ENCODE measurements at regions not wholly inside any gene's neighbourhood (a gene's known extent, or its start where the extent isn't known, plus 50 kb on each side); places are given as distances from the start of the nearest gene placed in this dataset.
A peak's percentile ranks its signal among the peaks of the same experiment; 100 is the strongest.

DNA sequence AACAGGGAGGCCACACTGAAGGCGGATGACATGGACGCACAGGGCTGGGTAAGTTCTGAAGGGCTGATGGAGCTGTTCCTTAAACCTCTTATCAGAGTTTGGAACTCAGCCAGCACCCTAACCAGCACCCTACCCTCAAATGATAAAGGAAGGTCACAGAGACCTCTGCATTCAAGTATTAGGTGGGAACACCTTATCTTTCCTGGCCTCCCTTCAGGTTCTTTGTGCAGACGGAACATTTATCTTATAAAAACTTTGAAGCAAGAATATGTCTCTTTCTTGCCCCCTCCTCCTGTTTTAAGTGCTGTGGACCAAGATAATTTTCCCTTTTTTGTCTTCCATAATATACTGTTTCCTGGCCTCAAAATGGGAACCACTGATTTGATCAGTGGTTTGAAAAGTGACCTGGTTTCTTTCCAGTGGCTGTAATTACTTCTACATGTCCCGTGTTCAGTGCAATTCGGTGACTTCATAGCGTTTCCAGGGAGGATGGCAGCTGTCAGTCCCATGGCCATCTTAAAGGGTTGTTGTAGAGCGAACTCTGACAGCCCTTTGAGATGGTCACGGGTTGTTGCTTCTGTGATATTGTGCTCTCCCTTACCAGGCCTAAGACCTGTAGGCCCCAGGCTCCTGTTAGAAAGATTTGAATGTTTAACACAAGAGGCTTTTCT is 213.2 kb upstream of the MYLIP start:
- Histone ChIP-seq H3K4me1 (ENCODE audit: control insufficient read depth, insufficient read depth, low read depth, low read length) (peaks cover 2% of the 10 kb centered on the region), H2BK5ac (ENCODE audit: low read depth, low read length, poor library complexity, severe bottlenecking) (peak overlapping the region; percentile 19), H3K79me1 (replicated peaks; ENCODE audit: low read length, poor library complexity, severe bottlenecking) (no peaks in the 10 kb centered on the region), H3K18ac (ENCODE audit: low read depth in 1 of 2, low read length in 2 of 2) (peak overlapping the region; percentile 37 to 63), H4K91ac (ENCODE audit: low read length) (no peak overlapping the region), H3K4ac (ENCODE audit: low read depth in 1 of 2, low read length in 2 of 2) (peak overlapping the region in 1 of 2 experiments; percentile 4), H2BK12ac (ENCODE audit: low read length in 2 of 2) (peak overlapping the region; percentile 40 to 81), H2AK5ac (ENCODE audit: low read length, severe bottlenecking) (no peak overlapping the region), H3K4me2 (ENCODE audit: low read length, poor library complexity, severe bottlenecking) (no peak overlapping the region), H2BK120ac (ENCODE audit: low read depth, low read length) (no peak overlapping the region), H3K9me3 (ENCODE audit: control insufficient read depth, low read length) (no peaks in the 10 kb centered on the region), H3K27me3 (ENCODE audit: control insufficient read depth in 1 of 2, insufficient read depth in 1 of 2, low read length in 2 of 2) (no peaks in the 10 kb centered on the region), H3K14ac (ENCODE audit: low read length in 2 of 2) (no peak overlapping the region), H3K36me3 (ENCODE audit: control insufficient read depth in 1 of 2, insufficient read depth in 2 of 2, low read depth in 1 of 2, low read length in 2 of 2) (no peaks in the 10 kb centered on the region), H2AFZ (ENCODE audit: low read depth, low read length) (no peak overlapping the region), H2BK15ac (ENCODE audit: low read depth, poor library complexity, severe bottlenecking) (no peak overlapping the region), H3K9ac (ENCODE audit: low read length) (no peak overlapping the region), H3K4me3 (ENCODE audit: insufficient read depth in 1 of 2, low read depth in 1 of 2, low read length in 2 of 2) (no peak overlapping the region), H3K27ac (ENCODE audit: low read length, poor library complexity, severe bottlenecking) (no peak overlapping the region), H4K8ac (ENCODE audit: low read length) (peak overlapping the region; percentile 78), H3K23ac (ENCODE audit: low read length in 2 of 2) (no peak overlapping the region)
- no peak for DNase-seq
- 84% methylated on average over 8 of the region's 8 CpGs for WGBS

- no peak overlapping the region for H2BK120ac ChIP-seq (ENCODE audit: low read depth, low read length)
- no peak overlapping the region for H3K4me3 ChIP-seq (ENCODE audit: insufficient read depth in 1 of 2, low read depth in 1 of 2, low read length in 2 of 2)
- no peak overlapping the region for H2BK12ac ChIP-seq (ENCODE audit: low read length in 2 of 2)
- H3K27me3 ChIP-seq (ENCODE audit: control insufficient read depth in 1 of 2, insufficient read depth in 1 of 2, low read length in 2 of 2) = no peaks in the 10 kb centered on the region
- no peak overlapping the region for H3K27ac ChIP-seq (ENCODE audit: low read length, poor library complexity, severe bottlenecking)
- no peak overlapping the region for H3K4ac ChIP-seq (ENCODE audit: low read depth in 1 of 2, low read length in 2 of 2)
- no peak overlapping the region for H3K18ac ChIP-seq (ENCODE audit: low read depth in 1 of 2, low read length in 2 of 2)
- H2AFZ ChIP-seq (ENCODE audit: low read depth, low read length) = no peak overlapping the region
- no peak overlapping the region for H3K23ac ChIP-seq (ENCODE audit: low read length in 2 of 2)
- H3K4me1 ChIP-seq (ENCODE audit: control insufficient read depth, insufficient read depth, low read depth, low read length) = peaks cover 2% of the 10 kb centered on the region
- H4K8ac ChIP-seq (ENCODE audit: low read length) = no peak overlapping the region
- H3K9ac ChIP-seq (ENCODE audit: low read length) = no peak overlapping the region
- H3K14ac ChIP-seq (ENCODE audit: low read length in 2 of 2) = no peak overlapping the region
- no peaks in the 10 kb centered on the region for H3K36me3 ChIP-seq (ENCODE audit: control insufficient read depth in 1 of 2, insufficient read depth in 2 of 2, low read depth in 1 of 2, low read length in 2 of 2)
- no peak overlapping the region for H2BK15ac ChIP-seq (ENCODE audit: low read depth, poor library complexity, severe bottlenecking)
- no peak overlapping the region for H2BK5ac ChIP-seq (ENCODE audit: low read depth, low read length, poor library complexity, severe bottlenecking)
- H2AK5ac ChIP-seq (ENCODE audit: low read length, severe bottlenecking) = no peak overlapping the region
- no peaks in the 10 kb centered on the region for H3K79me1 ChIP-seq (replicated peaks; ENCODE audit: low read length, poor library complexity, severe bottlenecking)
- WGBS = no CpG with 5 or more reads among the region's 2 CpGs
- H4K91ac ChIP-seq (ENCODE audit: low read length) = no peak overlapping the region
- H3K9me3 ChIP-seq (ENCODE audit: control insufficient read depth, low read length) = no peaks in the 10 kb centered on the region
- no peak for DNase-seq
- H3K4me2 ChIP-seq (ENCODE audit: low read length, poor library complexity, severe bottlenecking) = no peak overlapping the region
Observed at GRCh38 chr6:15914553-15914952, 214.3 kb upstream of the MYLIP start.

- Histone ChIP-seq H3K27me3 (ENCODE audit: control insufficient read depth in 1 of 2, insufficient read depth in 1 of 2, low read length in 2 of 2) (peaks cover 0 to under 1% of the 10 kb centered on the region in 2 experiments), H3K79me1 (replicated peaks; ENCODE audit: low read length, poor library complexity, severe bottlenecking) (no peaks in the 10 kb centered on the region), H3K4ac (ENCODE audit: low read depth in 1 of 2, low read length in 2 of 2) (peak overlapping the region in 1 of 2 experiments; percentile 43), H3K4me2 (ENCODE audit: low read length, poor library complexity, severe bottlenecking) (no peak overlapping the region), H3K9ac (ENCODE audit: low read length) (no peak overlapping the region), H3K23ac (ENCODE audit: low read length in 2 of 2) (no peak overlapping the region), H3K27ac (ENCODE audit: low read length, poor library complexity, severe bottlenecking) (no peak overlapping the region), H3K36me3 (ENCODE audit: control insufficient read depth in 1 of 2, insufficient read depth in 2 of 2, low read depth in 1 of 2, low read length in 2 of 2) (no peaks in the 10 kb centered on the region), H2BK15ac (ENCODE audit: low read depth, poor library complexity, severe bottlenecking) (no peak overlapping the region), H2BK120ac (ENCODE audit: low read depth, low read length) (no peak overlapping the region), H3K9me3 (ENCODE audit: control insufficient read depth, low read length) (no peaks in the 10 kb centered on the region), H3K4me3 (ENCODE audit: insufficient read depth in 1 of 2, low read depth in 1 of 2, low read length in 2 of 2) (no peak overlapping the region), H3K4me1 (ENCODE audit: control insufficient read depth, insufficient read depth, low read depth, low read length) (peaks cover 2% of the 10 kb centered on the region), H2AK5ac (ENCODE audit: low read length, severe bottlenecking) (no peak overlapping the region), H3K18ac (ENCODE audit: low read depth in 1 of 2, low read length in 2 of 2) (no peak overlapping the region), H4K91ac (ENCODE audit: low read length) (peak overlapping the region; percentile 76), H2AFZ (ENCODE audit: low read depth, low read length) (no peak overlapping the region), H2BK5ac (ENCODE audit: low read depth, low read length, poor library complexity, severe bottlenecking) (no peak overlapping the region), H3K14ac (ENCODE audit: low read length in 2 of 2) (no peak overlapping the region), H4K8ac (ENCODE audit: low read length) (no peak overlapping the region), H2BK12ac (ENCODE audit: low read length in 2 of 2) (peak overlapping the region in 1 of 2 experiments; percentile 83)
- 89% methylated on average over 1 of the region's 2 CpGs for WGBS
- DNase-seq = no peak
Observed at GRCh38 chr6:15913573-15913972, 215.3 kb upstream of the MYLIP start.

DNA sequence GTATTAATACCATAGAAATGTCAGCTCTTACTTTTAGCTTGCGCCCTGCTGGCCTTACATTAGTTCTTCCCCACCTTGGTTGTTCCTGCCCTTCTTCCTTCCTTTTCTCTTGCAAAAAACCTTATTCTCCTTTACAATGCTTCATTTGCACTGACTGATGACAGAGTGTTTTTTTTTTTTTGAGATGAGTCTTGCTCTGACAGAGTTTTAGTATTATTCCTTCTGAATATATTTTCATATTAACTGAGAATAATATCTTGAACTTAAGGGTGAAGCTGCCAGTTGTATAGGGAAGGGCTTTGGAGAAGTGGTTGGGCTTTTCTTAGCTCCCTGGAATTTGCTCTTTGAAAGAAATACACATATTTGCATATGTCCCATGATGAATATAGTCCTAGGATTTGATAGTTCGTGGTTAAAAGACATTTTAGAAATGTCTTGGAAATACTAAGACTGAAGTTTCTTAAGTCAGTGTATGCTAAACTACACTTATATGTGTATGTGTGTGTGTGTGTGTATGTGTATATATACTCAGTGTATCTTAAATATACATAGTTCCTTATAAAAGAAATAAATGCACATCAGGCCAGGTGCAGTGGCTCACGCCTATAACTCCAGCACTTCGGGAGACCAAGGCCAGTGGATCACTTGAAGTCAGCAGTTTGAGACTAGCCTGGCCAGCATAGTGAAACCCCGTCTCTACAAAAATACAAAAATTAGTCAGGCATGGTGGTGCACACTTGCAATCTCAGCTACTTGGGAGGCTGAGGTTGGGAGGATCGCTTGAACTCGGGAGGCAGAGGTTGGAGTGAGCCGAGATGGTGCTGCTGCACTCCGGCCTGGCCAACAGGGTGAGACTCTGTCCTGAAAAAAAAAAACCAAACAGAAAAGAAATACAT is 216.1 kb upstream of the MYLIP start:
- Histone ChIP-seq H3K4me2 (ENCODE audit: low read length, poor library complexity, severe bottlenecking) (no peak overlapping the region), H3K36me3 (ENCODE audit: control insufficient read depth in 1 of 2, insufficient read depth in 2 of 2, low read depth in 1 of 2, low read length in 2 of 2) (no peaks in the 10 kb centered on the region), H3K18ac (ENCODE audit: low read depth in 1 of 2, low read length in 2 of 2) (peak overlapping the region in 1 of 2 experiments; percentile 56), H4K91ac (ENCODE audit: low read length) (no peak overlapping the region), H3K27ac (ENCODE audit: low read length, poor library complexity, severe bottlenecking) (no peak overlapping the region), H2BK15ac (ENCODE audit: low read depth, poor library complexity, severe bottlenecking) (no peak overlapping the region), H3K9ac (ENCODE audit: low read length) (no peak overlapping the region), H4K8ac (ENCODE audit: low read length) (no peak overlapping the region), H3K79me1 (replicated peaks; ENCODE audit: low read length, poor library complexity, severe bottlenecking) (no peaks in the 10 kb centered on the region), H2BK5ac (ENCODE audit: low read depth, low read length, poor library complexity, severe bottlenecking) (no peak overlapping the region), H3K9me3 (ENCODE audit: control insufficient read depth, low read length) (no peaks in the 10 kb centered on the region), H2AFZ (ENCODE audit: low read depth, low read length) (no peak overlapping the region), H3K4ac (ENCODE audit: low read depth in 1 of 2, low read length in 2 of 2) (no peak overlapping the region), H2BK12ac (ENCODE audit: low read length in 2 of 2) (peak overlapping the region; percentile 7 to 89), H3K23ac (ENCODE audit: low read length in 2 of 2) (no peak overlapping the region), H3K4me1 (ENCODE audit: control insufficient read depth, insufficient read depth, low read depth, low read length) (peaks cover 2% of the 10 kb centered on the region), H3K27me3 (ENCODE audit: control insufficient read depth in 1 of 2, insufficient read depth in 1 of 2, low read length in 2 of 2) (peaks cover 0 to 3% of the 10 kb centered on the region in 2 experiments), H2BK120ac (ENCODE audit: low read depth, low read length) (no peak overlapping the region), H3K14ac (ENCODE audit: low read length in 2 of 2) (no peak overlapping the region), H2AK5ac (ENCODE audit: low read length, severe bottlenecking) (no peak overlapping the region), H3K4me3 (ENCODE audit: insufficient read depth in 1 of 2, low read depth in 1 of 2, low read length in 2 of 2) (no peak overlapping the region)
- DNase-seq = peak; percentile 24
- 95% methylated on average over 7 of the region's 9 CpGs for WGBS
